ENCODE measurements at regions not wholly inside any gene's neighbourhood (a gene's known extent, or its start where the extent isn't known, plus 50 kb on each side); places are given as distances from the start of the nearest gene placed in this dataset.
"Not testable (repeated sequence)": the region's sequence is repeated elsewhere in the genome, so short reads cannot be mapped to it uniquely, and the experiment has no call there.

DNA sequence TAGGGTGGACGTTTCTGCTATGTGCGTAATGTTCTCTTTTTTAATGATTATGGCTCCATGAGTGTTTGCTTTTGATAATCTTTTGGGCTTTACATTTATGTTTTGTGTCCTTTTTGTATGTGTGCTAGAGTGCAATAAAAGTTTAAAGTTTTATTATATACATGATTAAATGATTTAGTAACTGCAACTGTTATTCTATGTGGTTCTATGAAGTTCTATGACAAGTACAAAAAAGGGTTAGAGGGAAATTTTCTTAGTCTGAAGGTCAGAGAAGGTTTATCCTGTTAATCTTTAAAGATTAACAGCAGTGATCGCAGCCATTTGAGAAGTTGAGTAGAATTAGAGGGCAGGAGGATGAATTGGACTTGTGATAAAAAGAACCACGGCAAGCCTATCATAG, 386.4 kb upstream of the CHRM3 start:
- DNase-seq (ENCODE audit: low spot score): no peak

DNA sequence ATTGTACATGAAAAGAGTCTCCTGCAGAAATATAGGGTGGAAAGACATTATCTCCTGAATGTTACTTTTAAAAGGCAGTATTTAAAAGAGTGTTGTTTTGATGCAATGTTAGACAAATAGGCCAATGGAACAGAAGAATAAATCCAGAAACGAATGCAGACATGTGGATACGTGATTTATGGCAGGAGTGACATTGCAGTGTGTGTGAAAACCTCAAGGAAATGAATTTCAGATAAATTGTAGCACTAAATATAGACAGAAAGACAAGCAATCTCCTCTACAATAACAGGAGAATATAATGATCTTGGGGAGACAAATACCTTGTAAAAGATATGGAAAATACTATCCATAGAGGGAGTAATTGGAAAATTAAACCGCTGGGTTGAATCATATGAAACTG, 387.8 kb upstream of the CHRM3 start:
- no peak for DNase-seq (ENCODE audit: low spot score)

- no peak for DNase-seq (ENCODE audit: low spot score)
These were observed 394.4 kb upstream of the CHRM3 start for GRCh38 chr1:238991765-238992495.

DNA sequence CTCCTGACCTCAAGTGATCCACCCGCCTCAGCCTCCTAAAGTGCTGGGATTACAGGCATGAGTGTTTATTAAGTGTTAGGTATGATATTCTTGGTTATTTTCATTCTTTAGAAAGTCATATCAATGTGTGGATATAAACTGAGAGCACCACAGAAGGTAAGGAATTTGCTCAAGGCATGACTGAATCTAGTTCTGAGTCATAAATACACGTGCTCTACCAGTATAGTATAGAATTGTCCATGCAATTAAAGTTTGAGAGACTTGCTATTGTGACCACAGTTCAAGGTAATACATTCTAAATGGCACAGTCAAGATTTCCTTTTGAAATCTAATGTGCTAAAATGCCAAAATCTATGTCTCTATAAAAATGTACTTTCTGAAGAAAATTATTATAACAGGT, 401.1 kb upstream of the CHRM3 start:
- no peak for DNase-seq (ENCODE audit: low spot score)

- no peak for DNase-seq (ENCODE audit: low spot score)
These were observed 403.6 kb upstream of the CHRM3 start for GRCh38 chr1:238982736-238983135.

- no peak for DNase-seq (ENCODE audit: low spot score)
These were observed 404.9 kb upstream of the CHRM3 start for GRCh38 chr1:238981317-238981933.

DNA sequence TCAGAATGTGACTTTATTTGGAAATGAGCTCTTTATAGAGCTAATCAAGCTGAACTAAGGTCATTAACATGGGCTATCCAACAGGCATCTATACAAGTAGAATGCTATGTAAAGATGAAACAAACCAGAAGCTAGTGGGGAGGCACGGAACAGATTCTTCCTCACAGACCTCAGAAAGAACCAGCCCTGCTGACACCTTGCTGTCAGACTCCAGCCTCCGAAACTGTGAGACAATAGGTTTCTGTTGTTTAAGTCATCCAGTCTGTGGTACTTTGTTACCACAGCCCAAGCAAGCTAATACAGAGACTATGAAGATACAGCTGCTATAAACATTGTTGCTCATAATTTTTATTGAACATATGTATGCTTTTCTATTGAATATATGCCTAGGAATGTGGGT, 406.3 kb upstream of the CHRM3 start:
- DNase-seq (ENCODE audit: low spot score): no peak

GRCh38 chr1:238964631-238965030, 421.7 kb upstream of the CHRM3 start:
- no peak for DNase-seq (ENCODE audit: low spot score)

GRCh38 chr1:238962941-238963340, 423.4 kb upstream of the CHRM3 start:
- no peak for DNase-seq (ENCODE audit: low spot score)

GRCh38 chr1:238961790-238962189, 424.6 kb upstream of the CHRM3 start:
- DNase-seq (ENCODE audit: low spot score): no peak

- no peak for DNase-seq (ENCODE audit: low spot score)
These were observed 426.3 kb upstream of the CHRM3 start for GRCh38 chr1:238960071-238960470.

GRCh38 chr1:238955934-238956333, 430.4 kb upstream of the CHRM3 start:
- DNase-seq (ENCODE audit: low spot score): no peak

DNA sequence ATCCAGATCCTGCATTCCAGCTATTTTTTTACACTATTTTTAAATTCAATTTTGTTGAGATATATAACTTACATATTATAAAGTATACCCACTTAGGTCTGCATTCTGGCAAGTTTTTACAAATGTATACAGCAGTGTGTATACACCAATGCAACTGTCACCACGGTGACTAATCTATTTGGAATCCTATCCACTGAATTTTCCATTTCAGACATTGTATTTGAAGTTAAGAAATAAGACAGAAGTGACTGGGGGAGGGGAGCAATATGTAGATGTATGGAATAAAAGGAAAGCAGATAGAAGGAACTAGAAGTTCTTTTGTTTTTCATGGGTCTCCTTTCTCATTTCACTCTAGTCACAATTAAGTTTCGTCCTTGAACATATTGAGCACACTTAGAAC, 431.5 kb upstream of the CHRM3 start:
- no peak for DNase-seq (ENCODE audit: low spot score)

DNA sequence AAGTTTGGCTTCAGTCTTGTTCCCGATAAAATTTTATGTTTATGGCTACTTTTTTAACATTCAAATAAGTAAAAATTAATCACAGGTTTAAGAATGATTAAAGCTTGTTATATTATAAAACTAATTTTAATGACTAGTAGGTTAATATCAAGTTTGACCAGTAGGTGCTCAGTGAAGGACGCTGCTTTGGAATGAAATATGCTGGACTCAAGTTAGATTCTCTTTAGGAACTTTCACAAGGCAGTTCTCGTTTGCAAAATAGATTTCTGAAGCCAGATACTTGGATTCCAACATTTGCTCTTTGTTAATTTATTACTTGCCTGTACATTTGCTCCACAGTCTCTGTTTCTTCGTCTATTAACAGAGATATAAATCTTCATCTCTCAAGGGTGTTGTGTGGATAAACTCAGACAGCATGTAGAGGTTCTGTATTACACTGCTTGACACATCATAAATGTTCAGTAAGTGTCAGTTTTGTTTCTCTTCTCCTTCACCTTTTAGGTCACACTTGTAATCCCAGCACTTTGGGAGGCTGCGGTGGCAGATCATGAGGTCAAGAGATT, 432.8 kb upstream of the CHRM3 start:
- DNase-seq (ENCODE audit: low spot score): no peak

DNA sequence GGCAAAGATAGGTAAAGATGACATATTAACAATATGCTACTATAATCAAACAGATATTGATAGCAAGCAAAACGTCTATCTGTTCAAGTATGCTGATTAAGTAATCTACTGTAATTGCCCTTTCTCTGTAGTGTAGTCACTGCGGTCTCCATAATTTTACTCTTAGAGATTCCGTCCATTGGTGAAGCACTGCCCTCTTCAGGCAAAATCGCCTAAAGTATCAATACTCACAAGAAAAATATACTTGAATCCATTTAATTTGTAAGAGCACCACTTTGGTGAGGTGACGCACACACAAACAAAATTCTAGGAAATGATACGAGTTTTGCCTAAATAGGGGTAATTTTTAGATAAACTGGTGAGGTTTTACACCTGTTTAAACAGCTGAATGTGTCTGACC, 434.6 kb upstream of the CHRM3 start:
- peak; percentile 41 for DNase-seq (ENCODE audit: low spot score)

GRCh38 chr1:238950784-238951183, 435.6 kb upstream of the CHRM3 start:
- DNase-seq (ENCODE audit: low spot score): no peak

GRCh38 chr1:238950017-238950416, 436.4 kb upstream of the CHRM3 start:
- no peak for DNase-seq (ENCODE audit: low spot score)

DNA sequence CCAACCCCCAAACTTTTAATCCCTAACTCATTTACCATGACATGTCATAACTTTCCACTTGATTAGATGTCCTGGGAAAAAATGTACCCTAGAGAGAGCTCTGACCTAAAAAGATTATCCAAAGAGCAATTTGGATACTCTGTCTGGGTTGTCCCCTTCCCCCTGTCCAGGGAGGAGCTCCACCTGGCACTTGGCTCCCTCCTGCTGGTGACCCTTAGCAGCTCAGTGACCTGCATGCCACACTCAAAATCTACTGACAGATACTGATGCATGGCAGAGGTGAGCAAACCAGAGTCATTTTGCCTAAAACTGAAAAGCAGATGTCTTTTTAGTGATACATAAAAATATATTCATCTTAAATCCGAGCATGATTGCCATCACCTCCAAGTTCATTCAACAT, 442.3 kb upstream of the CHRM3 start:
- DNase-seq (ENCODE audit: low spot score): no peak

DNA sequence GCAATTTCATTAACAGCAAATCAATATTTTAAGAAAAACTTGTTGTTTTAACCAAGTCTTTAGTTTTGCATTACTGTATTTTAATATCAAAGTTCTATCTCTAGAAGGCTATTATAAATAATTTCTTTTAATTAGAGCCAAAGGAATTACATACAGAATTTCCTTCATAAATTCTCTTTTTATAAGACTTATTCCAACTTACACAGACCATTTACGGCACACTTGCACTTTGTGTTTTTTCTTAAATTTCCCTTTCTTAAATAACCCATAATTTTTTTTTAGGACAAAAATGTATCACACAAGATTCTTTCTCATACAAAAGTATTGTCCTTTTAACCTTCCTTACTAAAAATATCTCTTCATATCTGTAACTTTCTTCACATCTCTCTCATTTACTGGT, 458.5 kb upstream of the CHRM3 start:
- no peak for DNase-seq (ENCODE audit: low spot score)

DNA sequence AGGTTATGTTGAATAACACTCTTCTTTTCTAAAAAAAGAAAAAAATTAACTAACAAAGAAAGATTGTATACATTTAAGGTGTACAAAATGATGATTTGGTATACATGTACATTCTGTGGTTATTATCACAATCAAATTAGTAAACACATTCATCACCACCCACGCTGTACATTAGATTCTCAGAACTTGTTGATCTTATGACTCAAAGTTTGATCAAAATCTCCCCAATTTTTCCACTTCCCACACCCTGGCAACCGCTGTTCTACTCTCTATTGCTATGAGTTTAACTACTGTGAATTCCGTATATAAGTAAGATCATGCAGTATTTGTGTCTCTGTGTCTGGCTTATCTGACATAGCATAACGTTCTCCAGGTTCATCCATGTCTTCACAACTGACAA, 469.5 kb upstream of the CHRM3 start:
- DNase-seq (ENCODE audit: low spot score): no peak

DNA sequence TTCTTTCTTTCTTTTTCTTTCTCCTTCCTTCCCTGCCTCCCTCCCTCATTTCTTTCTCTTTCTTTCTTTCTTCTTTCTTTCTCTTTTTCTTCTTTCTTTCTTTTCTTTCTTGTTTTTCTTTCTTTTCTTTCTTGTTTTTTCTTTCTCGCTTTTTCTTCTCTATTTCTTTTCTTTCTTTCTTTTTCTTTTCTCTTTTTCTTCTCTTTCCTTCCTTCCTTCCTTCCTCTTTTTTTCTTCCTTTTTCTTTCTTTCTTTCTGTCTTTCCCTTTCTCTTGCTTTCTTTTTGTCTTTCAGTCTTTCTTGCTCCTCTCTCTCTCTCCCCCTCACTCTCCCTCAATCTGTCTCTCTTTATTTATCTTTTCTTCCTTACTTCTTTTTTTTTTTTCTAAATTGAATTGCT, 472.0 kb upstream of the CHRM3 start:
- no peak for DNase-seq (ENCODE audit: low spot score)

- DNase-seq (ENCODE audit: low spot score): no peak
These were observed 473.2 kb upstream of the CHRM3 start for GRCh38 chr1:238913210-238913609.

DNA sequence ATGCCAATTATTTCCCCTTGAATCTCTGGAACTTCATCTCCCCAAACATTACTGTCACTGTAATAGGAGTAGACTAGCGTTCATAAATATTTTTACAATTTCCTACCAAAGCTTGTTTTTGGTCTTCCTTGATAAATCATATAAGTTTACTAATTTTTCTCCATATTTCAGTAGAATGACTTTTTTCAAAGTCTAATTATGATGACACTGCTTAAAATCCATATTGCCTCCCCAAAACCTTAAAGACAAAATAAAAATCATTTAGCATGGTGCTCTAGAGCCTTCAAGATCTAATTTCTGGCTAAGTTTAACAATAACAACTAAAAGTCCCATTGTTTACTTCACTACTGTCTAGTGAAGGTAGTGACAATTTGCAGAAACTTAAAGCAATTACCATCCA, 474.2 kb upstream of the CHRM3 start:
- DNase-seq (ENCODE audit: low spot score): no peak

GRCh38 chr1:238902752-238903151, 483.6 kb upstream of the CHRM3 start:
- not testable (repeated sequence) for DNase-seq (ENCODE audit: low spot score)
